Liver (tissue), 8 donors: ENCODE measurements at regions not wholly inside any gene's neighbourhood (a gene's known extent, or its start where the extent isn't known, plus 50 kb on each side); places are given as distances from the start of the nearest gene placed in this dataset.

ENCODE experiments used
- DNase-seq: peaks from one replicate; pipeline ENCODE4 v3.0.0-alpha.2; 2017; ENCODE audit warnings: low spot score
- H3K27ac ChIP-seq, 2 donors: one replicate each; pipeline ENCODE4 v1.7.0; 2013; ENCODE audit warnings: inconsistent platforms in 2 of 2, low read length in 2 of 2, control low read depth in 1 of 2, low read depth in 1 of 2, mild to moderate bottlenecking in 1 of 2
- H3K27me3 ChIP-seq, 4 donors: one replicate each; pipeline versions ENCODE4 v1.6.1 to v1.7.0; 2013; ENCODE audit warnings: low read length in 3 of 4, inconsistent platforms in 1 of 4, mild to moderate bottlenecking in 1 of 4, moderate library complexity in 1 of 4; ENCODE audit not compliant: control insufficient read depth in 4 of 4, insufficient read depth in 4 of 4
- H3K36me3 ChIP-seq, 4 donors: one replicate each; pipeline versions ENCODE4 v1.6.1 to v1.7.0; 2013; ENCODE audit warnings: low read length in 3 of 4, mild to moderate bottlenecking in 3 of 4, low read depth in 1 of 4, moderate library complexity in 1 of 4; ENCODE audit not compliant: control insufficient read depth in 4 of 4, insufficient read depth in 3 of 4
- H3K4me1 ChIP-seq, 4 donors: one replicate each; pipeline versions ENCODE4 v1.6.1 to v1.7.0; 2013; ENCODE audit warnings: low read length in 3 of 4, mild to moderate bottlenecking in 3 of 4, moderate library complexity in 1 of 4; ENCODE audit not compliant: control insufficient read depth in 4 of 4, insufficient read depth in 4 of 4
- H3K4me3 ChIP-seq, 3 donors: one replicate each; pipeline versions ENCODE4 v1.6.1 to v1.7.0; 2013; ENCODE audit warnings: low read length in 3 of 3, control low read depth in 1 of 3, low read depth in 1 of 3, mild to moderate bottlenecking in 1 of 3
- H3K9ac ChIP-seq, 2 donors: one replicate each; pipeline ENCODE4 v1.7.0; 2013; ENCODE audit warnings: low read length in 2 of 2, mild to moderate bottlenecking in 2 of 2, moderate library complexity in 2 of 2, control low read depth in 1 of 2, low read depth in 1 of 2
- H3K9me3 ChIP-seq, 4 donors: one replicate each; pipeline versions ENCODE4 v1.6.1 to v1.7.0; 2013; ENCODE audit warnings: low read length in 3 of 4; ENCODE audit not compliant: control insufficient read depth in 4 of 4
- CTCF ChIP-seq: fragments of 150-350 bp; IDR thresholded peaks from 2 replicates; pipeline ENCODE4 v1.5.1; 2017; ENCODE audit warnings: improper control_type of control experiment, low read depth, low read length; ENCODE audit not compliant: missing input control
- EGR1 ChIP-seq, 2 donors: IDR thresholded peaks; 2 replicates each; pipeline ENCODE4 v1.6.1; 2016 to 2018; ENCODE audit warnings: antibody characterized with exemption in 2 of 2, low read depth in 2 of 2
- FOXA1 ChIP-seq: IDR thresholded peaks from 2 replicates; pipeline ENCODE4 v1.6.1; 2016; ENCODE audit warnings: antibody characterized with exemption
- FOXA2 ChIP-seq: IDR thresholded peaks from 2 replicates; pipeline ENCODE4 v1.6.1; 2016; ENCODE audit warnings: antibody characterized with exemption
- GABPA ChIP-seq, 2 donors: IDR thresholded peaks in 1 of 2; conservative IDR thresholded peaks in 1 of 2; 2 replicates each; pipeline ENCODE4 v1.6.1; 2016; ENCODE audit warnings: antibody characterized with exemption in 2 of 2, mild to moderate bottlenecking in 1 of 2, moderate library complexity in 1 of 2
- HNF4A ChIP-seq, 2 donors: conservative IDR thresholded peaks; 2 replicates each; pipeline ENCODE4 v1.6.1; 2016; ENCODE audit warnings: antibody characterized with exemption in 2 of 2, mild to moderate bottlenecking in 2 of 2
- HNF4G ChIP-seq: IDR thresholded peaks from 2 replicates; pipeline ENCODE4 v1.6.1; 2016; ENCODE audit warnings: antibody characterized with exemption
- JUND ChIP-seq, 2 donors: IDR thresholded peaks; 2 replicates each; pipeline ENCODE4 v1.6.1; 2016; ENCODE audit warnings: antibody characterized with exemption in 2 of 2
- MAX ChIP-seq: IDR thresholded peaks from 2 replicates; pipeline ENCODE4 v1.6.1; 2016; ENCODE audit warnings: antibody characterized with exemption
- RAD21 ChIP-seq, 2 donors: IDR thresholded peaks; 2 replicates each; pipeline ENCODE4 v1.6.1; 2016; ENCODE audit warnings: antibody characterized with exemption in 2 of 2, mild to moderate bottlenecking in 2 of 2
- RXRA ChIP-seq, 2 donors: IDR thresholded peaks; 2 replicates each; pipeline ENCODE4 v1.6.1; 2017 to 2018; ENCODE audit warnings: antibody characterized with exemption in 2 of 2, mild to moderate bottlenecking in 1 of 2
- SP1 ChIP-seq: IDR thresholded peaks from 2 replicates; pipeline ENCODE4 v1.6.1; 2018; ENCODE audit warnings: antibody characterized with exemption, mild to moderate bottlenecking
- TAF1 ChIP-seq: conservative IDR thresholded peaks from 2 replicates; pipeline ENCODE4 v1.6.1; 2016; ENCODE audit warnings: antibody characterized with exemption, mild to moderate bottlenecking
- YY1 ChIP-seq: IDR thresholded peaks from 2 replicates; pipeline ENCODE4 v1.6.1; 2016; ENCODE audit warnings: antibody characterized with exemption, mild to moderate bottlenecking
- WGBS: extraction: QIAGEN DNeasy Blood & Tissue Kit; methylation state at CpG from one replicate; pipeline ENCODE4 v1.1.7; 2013; 5-methylcytosine and 5-hydroxymethylcytosine counted together
- TF ChIP-seq, protein P1 (sequence below): IDR thresholded peaks from 2 replicates; pipeline ENCODE4 v1.6.1; 2016; ENCODE audit warnings: antibody characterized with exemption, mild to moderate bottlenecking
- TF ChIP-seq, protein P2 (sequence below): IDR thresholded peaks from 2 replicates; pipeline ENCODE4 v1.6.1; 2016; ENCODE audit warnings: antibody characterized with exemption
- donor health status: healthy.
- donor health status: healthy.
- donor health status: healthy.
- donor health status: healthy.
- donor health status: healthy.

DNA sequence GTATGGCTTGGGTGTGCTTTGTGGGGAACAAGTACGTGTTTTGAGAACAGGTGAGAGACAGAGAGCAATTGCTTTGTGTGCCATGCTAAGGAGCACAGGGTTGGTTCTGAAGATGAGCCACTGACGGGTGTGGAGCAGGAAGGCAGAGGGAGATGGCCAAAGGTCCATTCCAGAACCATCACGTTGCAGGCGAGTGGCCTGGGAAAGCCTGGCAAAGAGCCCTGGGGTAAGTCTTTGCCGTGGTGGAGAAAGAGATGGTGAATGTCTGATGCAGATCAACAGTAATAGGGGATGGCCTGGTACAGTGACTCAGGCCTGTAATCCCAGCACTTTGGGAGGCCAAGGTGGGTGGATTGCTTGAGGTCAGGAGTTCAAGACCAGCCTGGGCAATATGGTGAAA lies 93.5 kb upstream of the ZNF521 start:
- no peak overlapping the region for H3K9ac ChIP-seq
- H3K36me3 ChIP-seq: no peaks in the 10 kb centered on the region
- no peaks in the 10 kb centered on the region for H3K9me3 ChIP-seq
- 73% methylated on average over 5 of the region's 5 CpGs for WGBS
- TF ChIP-seq GABPA (IDR thresholded peaks at IDR 0.05 in 1 of 2, conservative IDR thresholded peaks at IDR 0.05 in 1 of 2) (no peak), SP1 (no peak), MAX (no peak), CTCF (no peak), HNF4G (no peak), HNF4A (conservative IDR thresholded peaks at IDR 0.05) (no peak), EGR1 (IDR thresholded peaks at IDR 0.05; ENCODE audit: low read depth in 2 of 2) (no peak), FOXA2 (no peak), YY1 (no peak), RXRA (IDR thresholded peaks at IDR 0.05) (no peak), FOXA1 (no peak), JUND (IDR thresholded peaks at IDR 0.05) (no peak)
- no peak overlapping the region for H3K27ac ChIP-seq
- no peak for DNase-seq
- no peak overlapping the region for H3K4me3 ChIP-seq
- H3K27me3 ChIP-seq: no peaks in the 10 kb centered on the region
- H3K4me1 ChIP-seq: no peaks in the 10 kb centered on the region

- Histone ChIP-seq H3K9me3 (no peaks in the 10 kb centered on the region), H3K27me3 (no peaks in the 10 kb centered on the region), H3K27ac (no peak overlapping the region), H3K4me3 (no peak overlapping the region), H3K9ac (no peak overlapping the region), H3K4me1 (no peaks in the 10 kb centered on the region), H3K36me3 (no peaks in the 10 kb centered on the region)
- TF ChIP-seq CTCF: no peak
- no peak for TF ChIP-seq JUND (IDR thresholded peaks at IDR 0.05)
- no peak for DNase-seq
Observed at GRCh38 chr18:25443776-25444175, 91.8 kb upstream of the ZNF521 start.

GRCh38 chr18:25435149-25435782 lies 83.3 kb upstream of the ZNF521 start:
- no peak overlapping the region for H3K9ac ChIP-seq

More at GRCh38 chr18:25435149-25435782, 83.3 kb upstream of the ZNF521 start:
- Histone ChIP-seq H3K4me1 (no peaks in the 10 kb centered on the region), H3K27ac (no peak overlapping the region), H3K9me3 (no peaks in the 10 kb centered on the region), H3K36me3 (no peaks in the 10 kb centered on the region), H3K4me3 (no peak overlapping the region), H3K27me3 (no peaks in the 10 kb centered on the region)
- DNase-seq: no peak
- TF ChIP-seq YY1: no peak
- no peak for TF ChIP-seq HNF4G
- TF ChIP-seq MAX: no peak
- no peak for TF ChIP-seq RAD21 (IDR thresholded peaks at IDR 0.05)
- no peak for TF ChIP-seq FOXA2
- TF ChIP-seq EGR1 (IDR thresholded peaks at IDR 0.05; ENCODE audit: low read depth in 2 of 2): no peak
- TF ChIP-seq, protein P1, sequence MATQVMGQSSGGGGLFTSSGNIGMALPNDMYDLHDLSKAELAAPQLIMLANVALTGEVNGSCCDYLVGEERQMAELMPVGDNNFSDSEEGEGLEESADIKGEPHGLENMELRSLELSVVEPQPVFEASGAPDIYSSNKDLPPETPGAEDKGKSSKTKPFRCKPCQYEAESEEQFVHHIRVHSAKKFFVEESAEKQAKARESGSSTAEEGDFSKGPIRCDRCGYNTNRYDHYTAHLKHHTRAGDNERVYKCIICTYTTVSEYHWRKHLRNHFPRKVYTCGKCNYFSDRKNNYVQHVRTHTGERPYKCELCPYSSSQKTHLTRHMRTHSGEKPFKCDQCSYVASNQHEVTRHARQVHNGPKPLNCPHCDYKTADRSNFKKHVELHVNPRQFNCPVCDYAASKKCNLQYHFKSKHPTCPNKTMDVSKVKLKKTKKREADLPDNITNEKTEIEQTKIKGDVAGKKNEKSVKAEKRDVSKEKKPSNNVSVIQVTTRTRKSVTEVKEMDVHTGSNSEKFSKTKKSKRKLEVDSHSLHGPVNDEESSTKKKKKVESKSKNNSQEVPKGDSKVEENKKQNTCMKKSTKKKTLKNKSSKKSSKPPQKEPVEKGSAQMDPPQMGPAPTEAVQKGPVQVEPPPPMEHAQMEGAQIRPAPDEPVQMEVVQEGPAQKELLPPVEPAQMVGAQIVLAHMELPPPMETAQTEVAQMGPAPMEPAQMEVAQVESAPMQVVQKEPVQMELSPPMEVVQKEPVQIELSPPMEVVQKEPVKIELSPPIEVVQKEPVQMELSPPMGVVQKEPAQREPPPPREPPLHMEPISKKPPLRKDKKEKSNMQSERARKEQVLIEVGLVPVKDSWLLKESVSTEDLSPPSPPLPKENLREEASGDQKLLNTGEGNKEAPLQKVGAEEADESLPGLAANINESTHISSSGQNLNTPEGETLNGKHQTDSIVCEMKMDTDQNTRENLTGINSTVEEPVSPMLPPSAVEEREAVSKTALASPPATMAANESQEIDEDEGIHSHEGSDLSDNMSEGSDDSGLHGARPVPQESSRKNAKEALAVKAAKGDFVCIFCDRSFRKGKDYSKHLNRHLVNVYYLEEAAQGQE: no peak
- no peak for TF ChIP-seq HNF4A (conservative IDR thresholded peaks at IDR 0.05)
- no peak for TF ChIP-seq RXRA (IDR thresholded peaks at IDR 0.05)
- TF ChIP-seq, protein P2, sequence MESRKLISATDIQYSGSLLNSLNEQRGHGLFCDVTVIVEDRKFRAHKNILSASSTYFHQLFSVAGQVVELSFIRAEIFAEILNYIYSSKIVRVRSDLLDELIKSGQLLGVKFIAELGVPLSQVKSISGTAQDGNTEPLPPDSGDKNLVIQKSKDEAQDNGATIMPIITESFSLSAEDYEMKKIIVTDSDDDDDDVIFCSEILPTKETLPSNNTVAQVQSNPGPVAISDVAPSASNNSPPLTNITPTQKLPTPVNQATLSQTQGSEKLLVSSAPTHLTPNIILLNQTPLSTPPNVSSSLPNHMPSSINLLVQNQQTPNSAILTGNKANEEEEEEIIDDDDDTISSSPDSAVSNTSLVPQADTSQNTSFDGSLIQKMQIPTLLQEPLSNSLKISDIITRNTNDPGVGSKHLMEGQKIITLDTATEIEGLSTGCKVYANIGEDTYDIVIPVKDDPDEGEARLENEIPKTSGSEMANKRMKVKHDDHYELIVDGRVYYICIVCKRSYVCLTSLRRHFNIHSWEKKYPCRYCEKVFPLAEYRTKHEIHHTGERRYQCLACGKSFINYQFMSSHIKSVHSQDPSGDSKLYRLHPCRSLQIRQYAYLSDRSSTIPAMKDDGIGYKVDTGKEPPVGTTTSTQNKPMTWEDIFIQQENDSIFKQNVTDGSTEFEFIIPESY: no peak
- TF ChIP-seq TAF1: no peak
- no peak for TF ChIP-seq FOXA1
- WGBS: 73% methylated on average over 3 of the region's 3 CpGs
